Upper lobe of left lung (tissue), 4 donors: ENCODE measurements at regions not wholly inside any gene's neighbourhood (a gene's known extent, or its start where the extent isn't known, plus 50 kb on each side); places are given as distances from the start of the nearest gene placed in this dataset.

Source experiments
- CTCF ChIP-seq, 6 experiments: fragments of 450-650 bp in 4 of 6; fragments of 200-600 bp in 2 of 6; sonication (generic) in 2 of 6; IDR thresholded peaks; one replicate each; pipeline ENCODE4 v1.5.1; 2016 to 2019; ENCODE audit warnings: antibody characterized with exemption in 6 of 6
- POLR2A ChIP-seq, 4 donors: fragments of 450-650 bp; IDR thresholded peaks; one replicate each; pipeline ENCODE4 v1.5.1; 2016 to 2017; ENCODE audit warnings: antibody characterized with exemption in 4 of 4, mild to moderate bottlenecking in 2 of 4

GRCh38 chr6:72504406-72504805, 117.5 kb upstream of the KCNQ5 start:
- no peak for TF ChIP-seq POLR2A (IDR thresholded peaks at IDR 0.05)
- no peak for TF ChIP-seq CTCF (IDR thresholded peaks at IDR 0.05)
